GM23338 (cell line): ENCODE measurements at regions not wholly inside any gene's neighbourhood (a gene's known extent, or its start where the extent isn't known, plus 50 kb on each side); places are given as distances from the start of the nearest gene placed in this dataset.

Experiments
- CREB1 ChIP-seq: fragments of 250-450 bp; sonication (Bioruptor Pico); IDR thresholded peaks from 2 replicates; pipeline ENCODE4 v1.5.0; 2020; ENCODE audit warnings: low read depth, mild to moderate bottlenecking, moderate library complexity
- CTCF ChIP-seq, 2 experiments: fragments of 200-600 bp in 1 of 2; sonication (generic) in 1 of 2; conservative IDR thresholded peaks; 2 replicates each; pipeline versions ENCODE4 v1.5.1 to v1.6.1; 2016 to 2017; ENCODE audit warnings: antibody characterized with exemption in 2 of 2, low read depth in 2 of 2, mild to moderate bottlenecking in 2 of 2, moderate library complexity in 1 of 2
- ETS1 ChIP-seq: IDR thresholded peaks from 2 replicates; pipeline ENCODE4 v1.6.1; 2016; ENCODE audit warnings: antibody characterized with exemption
- EZH2 ChIP-seq: fragments of 200-600 bp; sonication (generic); IDR thresholded peaks from one replicate; pipeline ENCODE4 v1.8.0; 2017; ENCODE audit warnings: antibody characterized with exemption, mild to moderate bottlenecking, low read depth; ENCODE audit not compliant: unreplicated experiment
- EZH2phosphoT487 ChIP-seq: fragments of 200-600 bp; sonication (generic); IDR thresholded peaks from one replicate; pipeline ENCODE4 v1.8.1; 2018; ENCODE audit warnings: antibody characterized with exemption; ENCODE audit not compliant: unreplicated experiment
- JUNB ChIP-seq: IDR thresholded peaks from one replicate; pipeline ENCODE4 v1.6.1; 2016; ENCODE audit warnings: antibody characterized with exemption; ENCODE audit not compliant: unreplicated experiment
- POLR2AphosphoS5 ChIP-seq: IDR thresholded peaks from 2 replicates; pipeline ENCODE4 v1.6.1; 2016; ENCODE audit warnings: antibody characterized with exemption, low read depth
- REST ChIP-seq: IDR thresholded peaks from one replicate; pipeline ENCODE4 v1.6.1; 2018; ENCODE audit warnings: antibody characterized with exemption; ENCODE audit not compliant: unreplicated experiment
- ZNF114 ChIP-seq: fragments of 250-450 bp; sonication (Bioruptor Pico); IDR thresholded peaks from 2 replicates; pipeline ENCODE4 v1.5.0; 2020; ENCODE audit warnings: mild to moderate bottlenecking, moderate library complexity
- ZNF331 ChIP-seq: fragments of 250-450 bp; sonication (Bioruptor Pico); IDR thresholded peaks from 2 replicates; pipeline ENCODE4 v1.5.0; 2020; ENCODE audit warnings: low read depth, mild to moderate bottlenecking, moderate library complexity
- ZNF462 ChIP-seq: fragments of 250-450 bp; sonication (Bioruptor Pico); IDR thresholded peaks from 2 replicates; pipeline ENCODE4 v1.5.0; 2020; ENCODE audit warnings: mild to moderate bottlenecking, moderate library complexity

- no peak for TF ChIP-seq POLR2AphosphoS5
- no peak for TF ChIP-seq CREB1 (CRISPR knock-in tag)
- TF ChIP-seq EZH2 = no peak
- TF ChIP-seq CTCF (conservative IDR thresholded peaks at IDR 0.05; ENCODE audit: low read depth in 2 of 2) = no peak
- TF ChIP-seq EZH2phosphoT487 = no peak
- no peak for TF ChIP-seq ZNF114
- TF ChIP-seq JUNB = no peak
- TF ChIP-seq ZNF331 (CRISPR knock-in tag) = no peak
- no peak for TF ChIP-seq REST
- no peak for TF ChIP-seq ETS1
- no peak for TF ChIP-seq ZNF462 (CRISPR knock-in tag)
Measured at GRCh38 chr6:130585587-130585986, 219.8 kb downstream of the TMEM200A start.
